Erythroblast (primary cell): ENCODE measurements at regions not wholly inside any gene's neighbourhood (a gene's known extent, or its start where the extent isn't known, plus 50 kb on each side); places are given as distances from the start of the nearest gene placed in this dataset.

ENCODE experiments used
- GATA1 ChIP-seq: IDR thresholded peaks from 2 replicates; pipeline ENCODE4 v1.6.1; 2011; ENCODE audit warnings: low read depth, mild to moderate bottlenecking, control low read depth, low read length, moderate library complexity
- POLR2A ChIP-seq: IDR thresholded peaks from 2 replicates; pipeline ENCODE4 v1.6.1; 2011; ENCODE audit warnings: mild to moderate bottlenecking, low read length

GRCh38 chr13:112010714-112011113 lies 56.2 kb upstream of the SOX1 start:
- TF ChIP-seq POLR2A (no peak), GATA1 (no peak)
